ENCODE measurements at regions not wholly inside any gene's neighbourhood (a gene's known extent, or its start where the extent isn't known, plus 50 kb on each side); places are given as distances from the start of the nearest gene placed in this dataset.

DNA sequence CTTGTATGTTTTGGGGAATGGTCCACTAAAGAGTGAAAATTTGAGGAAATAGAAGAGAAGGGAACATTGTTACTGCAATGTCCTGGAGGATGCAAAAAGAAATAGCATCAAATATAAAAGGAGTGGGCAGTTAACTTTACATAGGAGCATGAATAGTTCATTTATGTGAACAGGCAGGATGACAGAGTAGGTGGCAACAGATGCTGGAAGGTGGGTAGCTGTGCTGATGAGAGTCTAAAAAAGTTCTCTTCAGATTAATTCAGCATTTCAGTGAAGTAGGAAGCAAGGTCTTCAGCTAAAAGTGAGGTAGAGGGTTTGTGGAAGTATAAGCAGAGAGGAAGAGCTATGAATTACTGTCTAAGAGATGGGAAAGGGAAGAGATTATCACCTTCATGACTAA is 276.5 kb downstream of the KIF2B start:
- TF ChIP-seq, protein P1, sequence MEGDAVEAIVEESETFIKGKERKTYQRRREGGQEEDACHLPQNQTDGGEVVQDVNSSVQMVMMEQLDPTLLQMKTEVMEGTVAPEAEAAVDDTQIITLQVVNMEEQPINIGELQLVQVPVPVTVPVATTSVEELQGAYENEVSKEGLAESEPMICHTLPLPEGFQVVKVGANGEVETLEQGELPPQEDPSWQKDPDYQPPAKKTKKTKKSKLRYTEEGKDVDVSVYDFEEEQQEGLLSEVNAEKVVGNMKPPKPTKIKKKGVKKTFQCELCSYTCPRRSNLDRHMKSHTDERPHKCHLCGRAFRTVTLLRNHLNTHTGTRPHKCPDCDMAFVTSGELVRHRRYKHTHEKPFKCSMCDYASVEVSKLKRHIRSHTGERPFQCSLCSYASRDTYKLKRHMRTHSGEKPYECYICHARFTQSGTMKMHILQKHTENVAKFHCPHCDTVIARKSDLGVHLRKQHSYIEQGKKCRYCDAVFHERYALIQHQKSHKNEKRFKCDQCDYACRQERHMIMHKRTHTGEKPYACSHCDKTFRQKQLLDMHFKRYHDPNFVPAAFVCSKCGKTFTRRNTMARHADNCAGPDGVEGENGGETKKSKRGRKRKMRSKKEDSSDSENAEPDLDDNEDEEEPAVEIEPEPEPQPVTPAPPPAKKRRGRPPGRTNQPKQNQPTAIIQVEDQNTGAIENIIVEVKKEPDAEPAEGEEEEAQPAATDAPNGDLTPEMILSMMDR (IDR thresholded peaks at IDR 0.05 in 2 of 3, conservative IDR thresholded peaks at IDR 0.05 in 1 of 3; ENCODE audit: control insufficient read depth in 2 of 3, extremely low read depth in 1 of 3, insufficient read depth in 1 of 3, low read depth in 3 of 3, low read length in 3 of 3), result no peak
- TF ChIP-seq EZH2 (IDR thresholded peaks at IDR 0.05; ENCODE audit: borderline replicate concordance, control insufficient read depth, low read depth, low read length) (no peak), POLR2A (IDR thresholded peaks at IDR 0.05; ENCODE audit: low read depth, low read length) (no peak), SMC3 (IDR thresholded peaks at IDR 0.05; ENCODE audit: borderline replicate concordance, low read length) (no peak), MAX (IDR thresholded peaks at IDR 0.05; ENCODE audit: low read depth, low read length) (no peak), MTA3 (IDR thresholded peaks at IDR 0.05; ENCODE audit: borderline replicate concordance, low read length) (no peak), RAD21 (IDR thresholded peaks at IDR 0.05; ENCODE audit: insufficient read depth, low read depth, low read length) (no peak)
- TF ChIP-seq, protein P2, sequence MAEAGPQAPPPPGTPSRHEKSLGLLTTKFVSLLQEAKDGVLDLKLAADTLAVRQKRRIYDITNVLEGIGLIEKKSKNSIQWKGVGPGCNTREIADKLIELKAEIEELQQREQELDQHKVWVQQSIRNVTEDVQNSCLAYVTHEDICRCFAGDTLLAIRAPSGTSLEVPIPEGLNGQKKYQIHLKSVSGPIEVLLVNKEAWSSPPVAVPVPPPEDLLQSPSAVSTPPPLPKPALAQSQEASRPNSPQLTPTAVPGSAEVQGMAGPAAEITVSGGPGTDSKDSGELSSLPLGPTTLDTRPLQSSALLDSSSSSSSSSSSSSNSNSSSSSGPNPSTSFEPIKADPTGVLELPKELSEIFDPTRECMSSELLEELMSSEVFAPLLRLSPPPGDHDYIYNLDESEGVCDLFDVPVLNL (IDR thresholded peaks at IDR 0.05; ENCODE audit: low read depth, low read length), result no peak

Measured in GM12878 (cell line).